ENCODE measurements at regions not wholly inside any gene's neighbourhood (a gene's known extent, or its start where the extent isn't known, plus 50 kb on each side); places are given as distances from the start of the nearest gene placed in this dataset.

DNA sequence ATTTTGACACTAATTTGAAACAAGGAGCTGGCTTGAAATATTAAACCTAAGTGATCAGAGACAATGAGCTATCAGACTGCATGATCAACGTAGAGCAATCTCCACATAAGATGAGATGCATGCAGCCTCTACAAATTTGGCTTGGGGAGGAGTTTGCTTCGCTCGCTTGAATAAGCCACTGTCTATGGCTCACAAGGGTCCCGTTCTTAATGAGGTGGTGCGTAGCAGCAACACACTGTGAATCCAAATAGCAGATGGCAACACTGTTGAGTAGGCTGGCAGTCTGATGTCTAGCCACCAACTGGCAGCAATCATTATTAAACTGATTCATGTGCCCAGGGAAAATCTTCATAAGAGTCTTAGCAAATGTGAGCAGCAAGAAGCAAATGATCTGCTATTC, 125.4 kb upstream of the CCDC54 start:
- DNase-seq = no peak

DNA sequence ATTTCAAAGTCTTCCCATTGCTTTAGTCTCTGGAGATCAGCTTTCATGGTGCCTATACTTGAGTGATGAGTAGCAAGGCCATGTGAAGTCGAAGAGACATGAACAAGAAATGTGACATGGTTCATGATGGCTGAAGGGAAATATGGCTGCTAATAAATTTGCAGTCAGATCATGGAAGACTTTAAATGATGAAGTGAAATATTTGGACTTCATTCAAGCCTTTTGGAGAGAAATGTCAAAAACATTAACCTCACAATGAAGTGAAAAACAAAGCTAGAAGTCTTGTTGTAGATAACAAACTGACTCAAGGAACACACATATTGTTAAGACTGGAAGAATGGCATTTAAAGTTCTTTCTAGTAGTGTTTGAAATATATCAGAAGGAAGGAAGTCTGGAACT, 120.3 kb upstream of the CCDC54 start:
- no peak for DNase-seq

DNA sequence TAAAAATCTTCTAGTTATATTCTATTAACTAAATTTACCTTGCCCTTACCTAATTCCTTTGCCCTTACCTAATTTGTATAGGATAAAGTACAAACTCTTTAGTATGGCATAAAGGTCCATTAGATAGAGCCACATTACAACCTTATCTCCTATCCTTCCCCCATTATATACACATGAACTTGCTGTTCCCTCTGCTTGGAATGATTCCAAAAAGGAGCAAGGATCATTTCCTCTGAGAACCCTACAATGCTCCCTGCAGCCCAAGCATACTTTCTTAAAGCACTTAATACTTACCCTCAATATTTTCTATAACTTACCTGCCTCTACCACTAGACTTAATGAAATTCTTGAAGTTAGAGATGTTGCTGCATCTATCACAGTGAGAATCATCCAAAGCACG, 118.9 kb upstream of the CCDC54 start:
- DNase-seq = no peak

DNA sequence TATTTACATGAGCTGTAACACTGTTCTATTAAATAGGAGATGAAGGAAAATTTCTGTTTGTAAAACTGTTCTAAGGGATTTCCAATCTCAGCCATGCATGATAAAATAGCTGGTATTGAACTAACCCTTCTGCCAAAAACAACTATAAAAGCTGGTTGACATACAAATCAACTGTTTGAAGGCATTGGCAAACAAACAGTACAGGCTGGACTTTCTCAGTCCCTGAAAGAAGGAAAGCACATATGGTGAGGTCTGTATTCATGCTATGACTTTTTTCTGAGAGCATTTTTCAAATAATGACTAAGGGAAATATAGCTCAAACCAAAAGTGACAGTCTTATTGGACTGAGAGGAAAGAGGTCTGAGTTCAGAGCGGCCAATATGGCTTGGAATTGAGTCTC, 117.0 kb upstream of the CCDC54 start:
- no peak for DNase-seq

DNA sequence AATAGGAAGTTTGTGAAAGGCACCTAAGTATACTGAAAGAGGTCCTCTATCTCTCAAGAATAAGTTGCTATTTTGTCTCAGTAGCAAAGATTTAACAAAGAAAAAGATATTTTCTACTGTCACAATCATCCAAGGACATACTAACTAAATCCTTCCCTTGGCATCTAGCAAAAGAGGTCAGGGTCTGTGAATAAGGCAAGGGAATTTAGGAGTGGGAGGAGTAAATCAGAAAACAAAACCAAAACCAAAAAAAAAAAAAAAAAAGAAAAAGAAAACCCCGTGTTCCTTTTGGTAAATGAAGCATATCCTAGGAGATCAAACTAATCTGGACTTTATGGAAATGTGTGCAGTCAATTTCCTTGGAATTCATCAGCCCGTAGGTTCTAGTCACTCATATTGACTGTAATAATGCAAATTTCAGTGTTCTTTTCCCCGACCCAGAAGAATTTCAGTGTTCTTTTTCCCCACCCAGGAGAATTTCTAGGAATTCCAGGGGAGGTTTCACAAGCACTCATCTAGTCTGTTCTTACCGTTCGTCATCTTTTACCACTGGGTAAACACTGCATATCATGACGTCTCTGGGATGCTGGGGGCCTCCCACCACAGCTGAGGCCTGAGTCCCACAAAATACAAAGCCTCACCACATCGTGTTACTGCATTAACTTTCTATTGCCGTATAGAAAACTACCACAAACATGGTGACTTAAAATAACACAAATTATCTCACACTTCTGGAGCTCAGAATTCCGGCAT, 113.8 kb upstream of the CCDC54 start:
- DNase-seq = no peak

DNA sequence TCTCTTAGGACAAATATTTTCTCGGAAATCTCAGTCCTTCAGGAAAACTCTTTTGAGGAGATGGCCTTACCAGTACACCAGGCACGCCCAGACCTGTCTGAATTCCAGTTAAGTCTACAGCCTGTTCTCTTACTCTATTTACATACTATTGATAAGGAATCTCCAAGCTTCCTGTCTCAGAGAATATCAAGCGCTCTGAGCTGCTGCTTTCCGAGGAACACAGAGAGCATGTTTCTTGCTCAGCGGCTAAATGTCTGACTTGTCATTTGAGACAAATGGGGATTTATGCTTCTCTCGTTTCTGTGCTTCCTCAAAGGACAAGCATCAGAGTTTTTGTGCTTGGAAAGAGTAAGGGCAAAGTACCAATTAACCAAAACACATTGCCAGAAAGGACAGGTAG, 112.4 kb upstream of the CCDC54 start:
- no peak for DNase-seq

DNA sequence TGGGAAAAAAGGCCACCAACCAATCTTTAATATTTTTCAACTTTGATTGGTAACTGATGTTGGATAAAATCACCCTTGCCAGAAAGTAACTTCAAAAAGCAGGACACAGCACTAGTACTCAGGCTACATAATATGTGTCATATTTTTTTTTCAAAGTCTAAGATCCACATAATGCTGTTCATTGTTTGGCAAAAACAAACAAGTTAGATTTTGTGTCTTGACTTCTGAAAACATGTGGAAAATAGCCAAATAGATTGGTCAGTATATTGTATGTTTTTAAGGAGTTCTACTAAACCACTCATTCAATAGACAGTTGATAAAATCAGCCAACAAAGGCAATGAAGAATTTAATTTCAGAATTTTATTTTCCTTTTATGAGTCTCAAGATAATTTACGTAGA, 111.7 kb upstream of the CCDC54 start:
- DNase-seq = no peak

DNA sequence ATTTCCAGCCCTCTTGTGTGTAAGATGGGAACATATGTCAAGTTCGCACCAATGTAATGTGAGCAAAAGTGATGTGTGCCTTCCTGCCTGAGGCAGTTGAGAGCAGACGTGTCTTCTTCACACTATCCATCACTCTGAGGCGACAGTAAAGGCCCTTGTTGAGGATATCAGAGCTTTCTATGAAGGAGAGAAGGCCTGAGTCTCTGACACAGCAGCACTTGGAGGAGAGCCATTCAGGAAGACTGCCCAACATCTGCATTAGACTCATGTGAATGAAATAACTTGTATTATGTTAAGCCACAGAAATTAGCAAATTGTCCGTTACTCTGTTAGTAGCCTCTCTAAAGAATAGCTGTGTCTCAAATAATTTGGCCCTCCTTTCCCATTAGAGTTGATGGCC, 108.8 kb upstream of the CCDC54 start:
- no peak for DNase-seq

DNA sequence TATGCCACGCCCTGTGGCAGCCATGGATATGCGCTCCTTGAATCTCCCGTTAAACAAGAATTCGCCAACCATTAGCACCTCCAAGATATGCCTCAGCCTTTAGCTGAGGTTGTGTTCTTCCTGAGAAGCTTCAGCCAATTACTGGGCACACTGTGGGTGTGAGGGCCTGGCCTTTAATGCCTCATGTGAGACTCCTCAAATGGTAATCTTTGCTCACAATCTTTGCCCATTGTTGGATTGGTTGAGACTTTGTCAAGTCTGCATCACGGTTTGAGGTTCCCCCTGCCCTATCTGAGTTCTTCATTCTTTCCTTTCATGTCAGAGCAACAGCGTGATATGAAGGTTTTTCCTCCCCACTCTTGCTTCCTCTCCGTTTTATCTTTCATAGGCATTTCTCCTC, 108.1 kb upstream of the CCDC54 start:
- DNase-seq = no peak

DNA sequence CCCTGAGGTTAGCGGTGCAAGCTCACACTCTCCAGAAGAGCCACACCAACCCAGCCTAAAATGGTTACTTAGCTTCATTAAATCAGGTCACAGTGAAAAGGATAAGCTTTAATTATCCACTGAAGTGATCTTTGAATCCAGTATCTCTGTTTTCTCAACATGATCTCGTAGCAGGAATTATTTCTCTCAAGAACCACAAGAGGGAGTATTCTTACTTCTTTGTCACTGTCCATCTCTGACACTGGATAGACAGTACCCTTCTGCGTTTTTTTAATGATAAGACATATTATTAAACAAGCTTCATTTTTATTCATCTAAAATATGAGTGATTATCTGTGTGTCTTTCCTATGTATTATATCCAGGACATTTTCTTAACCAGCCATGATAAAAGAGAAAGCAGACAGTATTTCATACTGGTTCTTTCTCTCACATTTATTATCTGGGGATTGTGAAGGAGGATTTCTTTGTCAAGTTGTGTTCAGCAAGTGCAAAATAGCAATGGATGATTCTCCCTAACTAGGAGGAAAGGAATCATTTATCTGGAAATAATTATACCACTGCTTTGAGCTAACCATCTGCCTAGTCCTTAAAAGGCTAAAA, 105.4 kb upstream of the CCDC54 start:
- DNase-seq = no peak

DNA sequence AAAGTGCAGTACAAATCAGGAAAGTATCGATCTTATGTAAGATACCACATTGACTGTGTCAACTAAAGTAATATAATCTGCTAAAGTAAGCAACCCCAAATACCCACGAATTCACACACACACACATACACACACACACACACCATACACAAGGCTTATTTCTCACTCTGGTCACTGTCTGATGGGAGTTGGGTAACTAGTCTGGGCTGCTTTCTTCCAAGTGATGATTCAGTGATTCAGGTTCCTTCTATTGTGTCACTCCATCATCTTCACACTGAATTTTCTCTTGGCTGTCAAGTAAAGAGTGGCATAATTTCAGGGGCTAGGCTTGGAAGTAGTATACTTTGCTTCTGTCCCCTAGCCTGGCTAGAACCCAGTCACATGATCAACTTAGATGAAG, 104.8 kb upstream of the CCDC54 start:
- no peak for DNase-seq

DNA sequence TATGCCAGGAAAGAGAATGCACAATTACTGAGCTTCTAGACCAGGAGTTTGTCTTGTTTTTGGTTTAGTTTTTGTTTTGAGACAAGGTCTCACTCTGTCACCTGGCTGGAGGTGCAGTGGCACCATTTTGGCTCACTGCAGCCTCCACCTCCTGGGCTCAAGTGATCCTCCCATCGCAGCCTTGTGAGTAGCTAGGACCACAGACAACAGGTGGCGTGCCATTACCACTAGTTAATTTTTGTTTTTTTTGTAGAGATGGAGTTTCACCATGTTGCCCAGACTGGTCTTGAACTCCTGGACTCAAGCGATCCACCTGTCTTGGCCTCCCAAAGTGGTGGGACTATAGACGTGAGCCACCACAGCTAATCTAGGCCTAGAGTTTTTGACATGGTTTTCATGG, 104.4 kb upstream of the CCDC54 start:
- no peak for DNase-seq

DNA sequence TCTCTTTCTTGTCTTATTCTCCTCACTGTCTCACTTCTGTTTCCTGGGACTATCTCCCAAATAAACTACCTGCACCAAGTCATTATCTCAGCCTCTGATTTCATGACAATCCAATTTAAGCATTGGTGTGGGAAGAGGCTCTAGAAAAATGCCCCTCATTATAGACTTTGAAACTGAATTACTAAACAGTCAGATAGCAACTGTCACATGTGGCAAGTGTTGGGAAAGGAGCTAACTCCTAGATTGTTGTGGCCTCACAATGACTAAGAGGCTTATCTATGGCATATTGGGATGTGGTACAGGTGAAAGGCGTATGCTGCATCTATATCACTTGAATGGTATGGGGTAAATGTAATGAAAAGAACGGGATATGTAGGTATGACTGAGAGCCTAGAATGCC, 103.5 kb upstream of the CCDC54 start:
- no peak for DNase-seq

DNA sequence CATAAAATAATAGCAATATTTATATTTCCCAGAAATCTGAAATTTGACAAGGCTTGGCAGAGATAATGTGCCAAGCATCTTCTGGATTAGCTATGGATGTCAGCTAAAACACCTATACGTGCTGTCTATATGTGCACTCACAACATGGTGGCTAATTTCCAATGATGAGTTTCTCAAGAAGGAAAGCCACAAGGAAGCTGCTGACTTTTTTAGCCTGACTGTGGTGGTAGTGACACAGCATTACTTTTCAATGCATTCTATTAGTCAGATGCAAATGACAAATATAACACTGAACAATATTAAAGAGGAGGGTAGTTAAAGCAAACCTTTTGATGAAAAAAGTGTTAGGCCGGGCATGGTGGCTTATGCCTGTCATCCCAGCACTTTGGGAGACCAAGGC, 101.7 kb upstream of the CCDC54 start:
- no peak for DNase-seq

DNA sequence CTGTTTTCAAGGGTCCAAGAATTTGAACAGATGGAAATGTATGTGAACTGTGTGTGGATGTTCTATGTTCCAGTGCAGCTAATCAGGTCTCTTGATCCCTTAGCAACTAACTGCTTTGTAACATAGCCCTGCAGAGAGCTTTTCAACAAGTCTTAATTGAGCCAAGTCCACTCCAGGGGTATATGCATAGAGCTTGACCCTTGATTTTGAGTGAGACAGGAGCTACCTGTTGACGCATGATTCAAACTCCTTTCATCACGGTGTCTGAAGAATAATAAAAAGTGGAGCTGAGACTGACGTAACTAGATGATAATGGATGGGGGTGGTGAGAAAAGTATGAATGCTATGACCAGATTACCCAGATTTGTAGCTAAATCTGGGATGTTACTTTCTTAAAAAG, 93.3 kb upstream of the CCDC54 start:
- DNase-seq = no peak

DNA sequence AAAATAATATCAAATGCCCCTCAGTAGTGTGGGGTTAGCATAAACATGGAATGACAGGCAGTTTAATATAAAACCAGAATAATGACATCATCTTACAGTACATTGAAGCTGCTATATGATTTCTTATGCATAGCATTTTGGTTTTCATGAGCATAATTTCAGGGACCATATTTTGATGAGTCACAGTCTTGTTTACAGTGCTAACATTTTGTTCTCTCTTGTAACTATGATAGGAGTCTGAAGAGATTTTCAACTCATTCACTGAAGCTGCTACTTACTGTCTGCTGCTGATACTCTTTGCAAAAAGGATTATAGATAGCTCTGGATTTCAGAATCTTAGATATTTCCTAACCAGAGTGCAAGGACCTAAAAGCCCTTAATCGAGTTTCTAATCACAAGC, 92.6 kb upstream of the CCDC54 start:
- DNase-seq = no peak

DNA sequence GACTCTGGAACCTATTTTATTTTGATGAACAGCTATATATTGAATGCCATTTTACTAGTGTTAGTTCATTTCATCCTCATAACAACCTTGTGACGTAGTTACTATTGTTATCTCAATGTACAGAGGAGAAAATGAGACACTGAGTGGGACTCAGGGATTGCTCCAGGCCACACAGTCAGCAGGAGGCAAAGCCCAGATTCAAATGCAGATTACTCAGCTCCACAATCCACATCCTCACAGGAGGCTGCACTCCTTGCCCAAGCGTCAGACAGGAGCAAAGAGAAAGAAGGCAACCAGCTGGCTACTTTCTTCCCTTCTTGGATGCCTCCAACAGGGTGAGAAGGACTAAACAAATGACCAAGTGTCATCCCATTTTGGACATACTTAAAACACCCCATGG, 92.0 kb upstream of the CCDC54 start:
- DNase-seq = no peak

DNA sequence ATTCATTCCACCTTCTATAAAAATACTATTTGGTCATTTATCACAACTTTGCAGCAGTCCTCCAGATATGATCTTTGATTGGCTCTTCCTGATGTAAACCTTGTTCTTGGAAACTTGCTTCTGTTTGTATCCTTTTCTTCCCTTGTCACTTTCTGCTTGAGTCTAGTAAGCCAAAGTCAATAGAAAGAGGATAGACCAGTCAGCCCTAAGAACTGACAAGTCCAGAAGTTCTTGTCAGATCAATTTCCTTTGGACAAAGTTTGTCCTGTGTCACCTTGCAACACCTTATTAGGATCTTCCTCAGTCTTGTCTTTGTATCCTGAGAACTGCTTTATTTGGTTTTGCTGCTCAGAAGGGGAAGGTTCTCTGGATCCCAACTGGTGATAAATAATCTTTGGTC, 87.9 kb upstream of the CCDC54 start:
- DNase-seq = no peak

DNA sequence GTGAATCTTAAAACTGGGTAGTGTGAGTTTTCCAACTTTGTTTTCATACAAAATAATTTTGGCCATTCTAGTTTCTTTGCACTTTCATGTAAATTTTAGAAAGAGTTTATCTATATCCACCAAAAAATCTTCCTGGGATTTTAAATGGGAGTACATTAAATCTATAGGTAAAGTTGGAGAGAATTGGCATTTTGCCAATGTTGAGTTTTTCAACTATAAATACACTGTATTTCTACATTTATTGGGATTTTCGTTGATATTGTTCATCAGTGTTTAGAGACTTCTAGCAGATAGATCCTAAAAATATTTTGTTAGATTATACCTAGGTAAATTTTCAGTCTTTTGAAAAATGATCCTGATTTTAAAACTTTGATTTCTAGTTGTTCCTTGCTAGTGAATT, 83.1 kb upstream of the CCDC54 start:
- no peak for DNase-seq

DNA sequence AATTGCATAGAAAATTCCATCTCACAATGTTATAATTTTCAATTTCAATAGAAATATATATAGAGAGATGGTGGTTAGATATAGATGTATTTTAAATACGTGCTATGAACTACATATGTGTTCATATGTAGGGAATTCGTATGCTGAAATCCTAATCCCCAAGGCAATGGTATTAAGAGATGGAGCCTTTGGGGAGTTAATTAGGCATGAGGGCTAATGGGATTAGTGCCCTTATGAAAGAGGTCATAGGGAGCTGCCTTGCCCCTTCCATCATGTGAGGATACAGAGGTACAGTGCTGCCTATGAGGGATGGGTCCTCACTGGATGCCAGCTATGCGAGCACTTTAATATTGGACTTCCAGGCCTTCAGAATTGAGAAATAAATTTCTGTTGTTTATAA, 79.6 kb upstream of the CCDC54 start:
- DNase-seq = no peak

DNA sequence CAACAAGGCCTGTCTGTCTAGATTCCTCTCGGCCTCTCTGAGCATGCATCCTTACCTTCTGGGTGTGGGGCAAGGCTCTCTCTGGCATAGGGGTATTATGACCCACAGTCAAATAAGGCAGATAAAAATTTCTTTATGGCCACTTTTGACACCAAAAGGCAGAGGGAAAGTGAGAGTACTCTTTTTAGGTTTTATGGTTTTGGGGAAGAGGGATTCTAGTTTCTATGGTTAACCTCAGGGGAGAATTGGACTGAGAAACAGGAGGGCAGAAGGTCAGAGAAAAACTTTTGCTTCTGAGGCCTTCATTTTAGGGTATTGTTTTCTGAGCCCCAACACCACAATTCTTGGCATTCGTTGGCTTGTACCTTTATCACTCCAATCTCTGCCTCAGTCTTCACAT, 70.0 kb upstream of the CCDC54 start:
- DNase-seq = no peak

DNA sequence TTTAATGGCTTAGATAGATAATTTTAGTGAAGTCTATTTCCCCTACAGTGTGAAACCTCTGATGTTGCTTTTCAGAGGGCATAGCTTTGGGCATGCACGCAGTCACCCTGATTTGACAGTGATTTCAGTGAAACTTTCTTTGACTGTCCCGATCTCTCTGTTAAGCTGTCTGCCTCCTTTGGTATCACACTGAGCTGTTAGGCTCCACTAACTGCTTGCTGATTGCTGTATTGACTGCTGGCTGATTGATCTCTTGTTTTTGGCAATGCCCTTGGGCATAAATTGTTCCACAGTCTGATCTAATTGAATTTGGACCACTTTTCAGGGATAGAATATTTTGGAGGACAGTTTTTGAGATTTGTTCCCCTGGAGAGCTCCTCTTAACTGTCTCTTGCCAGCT, 68.5 kb upstream of the CCDC54 start:
- DNase-seq = no peak

DNA sequence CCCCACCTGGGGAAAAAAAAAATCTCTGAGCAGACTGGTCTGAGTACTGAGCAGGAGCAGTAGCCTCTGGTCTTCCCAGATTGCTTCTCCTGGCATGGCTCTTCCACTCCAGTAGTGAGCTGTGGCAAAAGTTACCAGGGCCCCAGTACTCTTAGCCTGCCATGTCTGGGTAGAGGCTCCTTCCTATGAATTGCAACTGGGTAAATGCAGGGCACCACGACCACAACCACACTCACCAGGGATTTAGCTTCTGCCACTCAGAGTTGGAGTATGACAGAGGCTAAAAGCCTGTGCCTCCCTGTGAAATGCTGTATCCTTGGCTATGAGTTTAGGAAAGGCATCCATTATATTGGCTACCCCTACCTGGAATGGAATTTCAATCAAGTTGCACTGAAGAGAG, 67.9 kb upstream of the CCDC54 start:
- no peak for DNase-seq

DNA sequence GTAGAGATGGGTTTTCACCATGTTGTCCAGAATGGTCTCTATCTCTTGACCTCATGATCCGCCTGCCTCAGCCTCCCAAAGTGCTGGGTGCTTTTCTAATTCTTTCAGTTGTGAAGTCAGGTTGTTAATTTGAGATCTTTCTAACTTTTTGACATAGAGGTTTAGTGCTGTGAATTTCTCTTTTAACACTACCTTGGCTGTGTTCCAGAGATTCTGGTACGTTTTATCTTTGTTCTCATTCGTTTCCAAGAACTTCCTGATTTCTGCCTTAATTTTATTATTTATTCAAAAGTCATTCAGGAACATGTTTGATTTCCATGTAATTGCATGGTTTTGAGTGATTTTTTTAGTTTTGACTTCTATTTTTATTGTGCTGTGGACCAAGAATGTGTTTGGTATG, 63.5 kb upstream of the CCDC54 start:
- no peak for DNase-seq

DNA sequence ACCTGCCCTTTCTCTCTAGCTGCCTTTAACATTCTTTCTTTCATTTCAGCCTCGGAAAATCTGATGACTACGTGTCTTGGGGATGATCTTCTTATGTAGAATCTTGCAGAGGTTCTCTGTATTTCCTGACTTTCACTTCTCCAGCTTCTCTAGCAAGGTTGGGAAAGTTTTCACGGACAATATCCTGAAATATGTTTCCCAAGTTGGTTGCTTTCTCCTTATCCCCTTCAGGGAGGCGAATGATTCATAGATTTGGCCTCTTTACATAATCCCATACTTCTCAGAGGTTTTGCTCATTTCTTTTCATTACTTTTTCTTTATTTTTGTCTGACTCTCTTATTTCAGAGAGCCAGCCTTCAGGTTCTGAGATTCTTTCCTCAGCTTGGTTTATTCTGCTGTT, 62.1 kb upstream of the CCDC54 start:
- no peak for DNase-seq

Data from activated gamma-delta T cell (primary cell).